GM18868 (cell line): ENCODE measurements at regions not wholly inside any gene's neighbourhood (a gene's known extent, or its start where the extent isn't known, plus 50 kb on each side); places are given as distances from the start of the nearest gene placed in this dataset.

Source experiments
- ATAC-seq: cut with Tn5 transposase; IDR thresholded peaks from one replicate; pipeline ENCODE4 v1.9.1; 2021; ENCODE audit warnings: mild to moderate bottlenecking, moderate library complexity; ENCODE audit not compliant: unreplicated experiment

DNA sequence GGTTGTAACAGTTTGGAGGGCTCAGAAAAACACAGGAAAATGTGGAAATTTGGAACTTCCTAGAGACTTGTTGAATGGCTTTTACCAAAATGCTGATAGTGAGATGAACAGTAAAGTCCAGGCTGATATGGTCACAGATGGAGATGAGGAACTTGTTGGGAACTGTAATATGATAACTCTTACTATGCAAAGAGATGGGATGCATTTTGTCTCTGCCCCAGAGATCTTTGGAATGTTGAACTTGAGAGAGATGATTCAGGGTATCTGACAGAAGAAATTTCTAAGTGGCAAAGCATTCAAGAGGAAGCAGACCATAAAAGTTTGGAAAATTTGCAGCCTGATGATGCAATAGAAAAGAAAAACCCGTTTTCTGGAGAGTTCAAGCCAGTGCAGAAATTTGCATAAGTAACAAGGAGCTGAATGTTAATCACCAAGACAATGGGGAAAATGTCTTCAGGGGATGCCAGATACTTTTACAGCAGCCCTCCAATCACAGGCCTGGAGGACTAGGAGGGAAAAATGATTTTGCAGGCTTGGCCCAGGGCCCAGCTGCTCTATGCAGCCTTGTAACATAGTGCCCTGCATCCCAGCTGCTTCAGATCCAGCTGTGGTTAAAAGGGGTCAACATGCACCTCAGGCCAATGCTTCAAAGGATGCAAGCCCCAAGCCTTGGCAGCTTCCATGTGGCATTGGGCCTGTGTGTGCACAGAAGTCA is 572.7 kb upstream of the ATP2B1 start:
- ATAC-seq = no peak

DNA sequence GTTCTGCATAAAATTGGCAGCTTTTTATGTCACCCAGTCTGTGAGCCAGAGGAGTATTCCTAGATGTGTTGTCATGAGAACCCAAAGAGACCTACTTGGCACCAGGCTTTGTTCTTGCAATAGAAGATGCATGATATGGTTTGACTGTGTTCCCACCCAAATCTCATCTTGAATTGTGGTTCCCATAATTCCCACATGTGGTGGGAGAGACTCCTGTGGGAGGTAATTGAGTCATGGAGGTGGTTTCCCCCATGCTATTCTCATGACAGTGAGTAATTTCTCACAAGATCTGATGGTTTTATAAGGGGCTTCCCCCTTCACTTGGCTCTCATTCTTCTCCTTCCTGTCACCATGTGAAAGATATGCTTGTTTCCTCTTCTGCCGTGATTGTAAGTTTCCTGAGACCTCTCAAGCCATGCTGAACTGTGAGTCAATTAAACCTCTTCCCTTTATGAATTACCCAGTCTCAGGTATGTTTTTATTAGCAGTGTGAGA is 572.0 kb upstream of the ATP2B1 start:
- ATAC-seq = peak; percentile 87

DNA sequence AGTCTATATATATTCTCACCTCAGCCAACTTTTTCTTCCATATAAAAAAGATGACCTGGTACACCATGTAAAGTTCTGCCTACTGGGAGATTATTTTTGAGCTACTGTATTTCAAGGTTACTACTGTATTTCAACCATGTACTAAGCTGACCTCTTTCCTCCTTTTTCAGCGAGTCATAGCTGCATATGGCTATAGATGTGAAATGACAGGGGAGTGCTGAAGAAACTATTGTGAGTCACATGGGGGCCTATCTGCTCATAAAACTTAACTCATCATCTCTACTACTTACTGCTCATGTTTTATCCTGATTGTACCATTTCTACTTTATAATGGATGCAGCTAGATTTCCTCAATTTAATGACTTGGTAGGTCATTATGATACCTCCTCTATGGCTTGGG is 571.4 kb upstream of the ATP2B1 start:
- peak; percentile 41 for ATAC-seq

DNA sequence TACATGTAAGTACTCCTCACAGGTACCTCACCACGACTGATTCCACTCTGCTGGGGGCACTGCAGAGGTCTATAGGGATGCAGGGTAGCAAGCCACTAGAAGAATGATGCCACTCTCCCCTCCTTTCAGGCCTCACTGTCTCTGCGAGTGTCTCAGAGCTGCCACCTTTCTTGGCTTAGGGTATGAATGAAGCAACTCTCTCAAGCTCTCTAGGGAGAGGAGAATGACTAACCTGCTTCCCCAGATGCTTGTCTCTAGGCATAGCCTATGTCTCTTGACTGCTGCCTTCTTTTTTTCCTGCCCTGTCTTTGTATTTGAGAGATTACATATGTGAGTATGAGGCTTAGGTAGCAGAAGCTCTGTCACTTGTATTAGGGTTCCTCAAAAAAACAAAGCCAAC is 566.5 kb upstream of the ATP2B1 start:
- ATAC-seq = peak; percentile 33

DNA sequence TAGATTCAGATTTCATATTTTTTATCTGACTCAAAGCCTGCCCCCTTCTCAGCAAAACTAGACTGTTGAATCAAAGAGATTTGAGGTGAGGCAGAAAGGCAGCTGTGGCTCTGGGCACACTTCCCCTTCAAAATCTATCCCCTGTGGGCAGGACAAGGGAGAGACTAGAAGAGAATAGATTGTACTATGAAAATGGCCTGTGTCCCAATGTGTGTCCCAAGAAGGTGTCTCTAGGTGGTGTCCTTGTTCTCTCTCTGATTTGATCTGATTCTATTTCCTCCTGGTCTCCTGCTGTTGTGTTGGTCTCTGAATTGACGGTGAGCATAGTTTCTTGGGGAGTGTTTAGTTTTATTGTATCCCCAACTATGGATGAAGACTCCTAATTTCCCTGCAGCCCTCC is 565.8 kb upstream of the ATP2B1 start:
- ATAC-seq = peak; percentile 59

DNA sequence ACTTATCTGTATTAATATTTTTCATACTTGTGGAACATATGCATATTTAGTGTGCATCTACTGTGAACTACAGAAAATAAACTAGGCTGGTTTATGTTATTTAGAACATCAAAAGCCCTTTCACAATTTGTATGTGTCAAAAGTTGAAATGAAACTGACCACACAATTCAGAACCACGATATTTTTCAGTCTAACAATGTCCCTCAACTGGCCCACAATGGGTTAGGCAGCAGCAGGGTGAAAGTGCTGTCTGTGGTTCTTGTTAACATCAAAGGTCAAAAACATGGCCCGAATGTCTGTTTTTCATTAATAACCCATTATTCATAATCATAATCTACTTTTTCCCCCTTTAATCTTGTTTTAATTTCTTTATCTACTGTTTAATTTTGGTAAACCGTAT is 559.9 kb upstream of the ATP2B1 start:
- peak; percentile 78 for ATAC-seq

DNA sequence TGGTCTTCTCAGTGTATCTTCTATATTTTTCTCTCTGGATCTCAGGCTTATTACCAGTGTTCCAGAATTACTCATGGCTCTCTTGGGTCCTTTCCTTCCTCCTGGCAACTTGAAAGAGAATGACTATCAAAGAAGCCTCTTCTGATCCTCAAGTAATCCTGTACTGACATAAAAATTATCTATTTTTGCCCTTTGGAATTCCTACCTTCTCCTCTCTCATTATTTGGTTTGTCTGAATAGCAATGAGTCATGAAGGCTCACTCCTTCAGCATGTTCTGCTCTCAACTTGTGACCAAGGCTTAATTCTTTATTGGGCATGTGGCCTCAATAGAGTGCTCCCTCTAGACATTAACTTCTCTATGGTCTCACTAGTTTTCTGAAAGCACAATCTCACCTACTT is 553.6 kb upstream of the ATP2B1 start:
- no peak for ATAC-seq

DNA sequence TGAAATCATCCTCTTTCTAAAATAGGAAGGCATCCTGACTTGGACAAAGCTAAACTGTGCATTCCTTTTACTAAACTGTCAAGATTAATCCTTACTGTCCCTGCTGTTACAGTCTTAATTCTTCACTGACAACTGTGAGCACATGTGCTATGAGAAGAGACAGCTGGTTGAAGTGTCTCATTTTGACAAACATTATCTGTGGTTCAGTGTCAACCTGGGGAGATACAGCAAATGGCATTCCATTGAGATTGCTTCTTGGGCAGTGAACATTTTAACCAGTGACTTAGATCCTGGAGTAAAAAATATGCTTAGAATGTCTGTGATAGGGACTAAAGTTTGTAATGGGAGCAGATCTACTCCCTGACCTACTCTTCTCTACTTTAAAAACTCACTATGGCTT is 552.6 kb upstream of the ATP2B1 start:
- no peak for ATAC-seq

DNA sequence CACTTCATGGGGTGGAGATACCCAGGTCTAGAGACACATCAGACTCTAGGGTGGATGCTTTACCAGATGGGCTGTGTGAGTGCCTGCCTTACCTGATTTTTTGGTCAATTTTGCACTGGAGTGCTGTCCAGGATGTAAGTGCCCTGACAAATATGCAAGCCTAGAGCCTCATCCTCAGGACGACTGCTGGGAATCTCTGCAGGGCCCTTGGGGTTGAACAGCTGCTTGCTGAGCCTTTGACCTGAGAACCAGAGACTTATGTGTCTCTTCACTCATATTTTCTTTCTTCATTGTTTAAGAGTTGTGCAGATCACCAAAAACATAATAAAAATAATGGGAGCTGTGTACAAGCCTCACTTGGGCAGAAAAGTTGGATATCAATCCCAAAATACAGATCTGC is 551.5 kb upstream of the ATP2B1 start:
- ATAC-seq = no peak

DNA sequence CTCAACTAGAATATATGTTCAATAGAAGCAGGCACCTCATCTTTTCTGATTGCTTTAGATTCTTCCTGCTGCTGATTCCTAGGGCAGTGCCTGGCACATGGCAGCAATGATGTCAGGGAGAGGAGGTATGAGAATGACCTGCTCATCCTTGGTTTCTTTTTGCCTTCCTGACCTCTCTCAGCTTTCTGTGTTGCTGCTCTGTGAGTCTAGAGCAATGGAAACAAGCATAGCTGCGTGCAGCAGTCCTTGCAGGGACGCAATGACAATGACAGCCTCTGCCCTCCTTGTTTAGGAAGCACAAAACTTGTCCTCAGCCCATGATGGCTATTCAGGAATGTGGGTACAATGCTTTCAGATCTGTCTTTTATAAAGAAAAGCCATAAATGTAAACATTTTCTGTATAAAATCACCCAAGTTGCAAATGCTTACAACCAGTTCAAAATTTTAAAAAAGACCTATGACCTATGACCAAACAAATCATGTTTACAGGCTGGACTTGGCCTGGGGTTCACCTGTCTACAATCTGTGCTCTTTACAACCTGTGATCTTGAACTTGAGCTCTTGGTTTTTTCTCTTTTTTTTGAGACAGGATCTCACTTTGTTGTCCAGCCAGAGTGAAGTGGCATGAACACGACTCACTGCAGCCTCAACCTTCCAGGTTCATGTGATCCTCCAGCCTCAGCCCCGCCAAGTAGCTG is 549.4 kb upstream of the ATP2B1 start:
- no peak for ATAC-seq

DNA sequence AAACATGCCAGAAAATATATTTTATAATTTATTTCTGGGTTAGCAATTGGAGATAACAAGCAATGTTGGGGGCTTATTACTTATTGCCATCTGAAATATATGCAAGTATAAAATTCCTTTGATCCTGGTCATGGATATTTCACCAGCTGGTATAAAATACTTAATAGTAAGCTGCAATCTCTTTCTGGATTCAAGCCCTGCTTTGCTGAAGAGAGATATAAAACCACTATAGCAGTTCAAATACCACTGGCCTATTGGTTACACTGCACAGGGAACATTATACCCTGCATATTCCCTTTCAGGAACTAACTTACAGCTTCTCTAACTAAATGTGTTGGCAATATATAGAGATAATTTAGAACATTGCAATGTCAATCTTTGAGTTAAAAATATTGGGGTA is 546.2 kb upstream of the ATP2B1 start:
- ATAC-seq = no peak

DNA sequence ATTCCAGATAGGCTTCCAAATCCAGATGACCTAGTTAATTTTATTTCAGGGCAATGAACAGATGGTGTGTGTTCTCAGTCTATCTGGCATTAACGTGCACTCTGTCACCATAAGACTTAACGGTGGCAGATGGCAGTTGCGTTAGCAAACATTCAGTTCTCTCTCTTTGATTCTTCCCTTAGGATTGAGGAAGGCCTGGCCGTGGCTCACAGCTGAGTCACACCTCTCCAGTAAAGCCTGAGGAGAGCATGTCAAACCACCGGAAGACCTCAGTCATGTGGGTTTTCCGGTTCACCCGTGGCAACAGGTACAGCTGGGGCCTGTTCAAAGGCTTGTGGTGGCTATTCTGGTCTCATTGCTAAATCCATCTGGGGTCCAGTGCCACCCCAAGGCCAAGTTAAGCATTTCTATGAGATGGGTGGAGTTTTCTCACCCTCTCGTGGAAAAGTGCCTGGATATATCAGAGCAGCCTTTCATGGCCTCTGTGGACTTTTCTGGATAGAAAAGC is 545.1 kb upstream of the ATP2B1 start:
- peak; percentile 98 for ATAC-seq

DNA sequence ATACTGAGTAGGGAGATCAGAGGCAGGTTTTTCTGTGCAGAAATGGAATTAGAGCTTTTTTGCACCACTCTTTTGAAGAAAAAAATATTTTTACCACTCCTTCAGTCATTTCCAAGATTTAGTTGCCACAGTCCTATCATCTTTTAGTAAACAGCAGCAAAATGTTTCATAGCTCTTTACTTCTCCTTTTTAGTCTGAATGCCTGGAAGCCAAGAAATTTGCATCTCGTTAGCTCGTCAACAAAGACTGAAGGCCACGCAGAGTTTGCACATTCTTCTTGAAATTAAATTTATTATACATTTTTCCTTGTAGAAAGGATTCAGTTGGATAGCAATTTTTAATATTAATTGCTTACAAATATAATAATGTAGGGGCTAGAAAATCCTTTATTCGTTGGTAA is 544.5 kb upstream of the ATP2B1 start:
- ATAC-seq = no peak

DNA sequence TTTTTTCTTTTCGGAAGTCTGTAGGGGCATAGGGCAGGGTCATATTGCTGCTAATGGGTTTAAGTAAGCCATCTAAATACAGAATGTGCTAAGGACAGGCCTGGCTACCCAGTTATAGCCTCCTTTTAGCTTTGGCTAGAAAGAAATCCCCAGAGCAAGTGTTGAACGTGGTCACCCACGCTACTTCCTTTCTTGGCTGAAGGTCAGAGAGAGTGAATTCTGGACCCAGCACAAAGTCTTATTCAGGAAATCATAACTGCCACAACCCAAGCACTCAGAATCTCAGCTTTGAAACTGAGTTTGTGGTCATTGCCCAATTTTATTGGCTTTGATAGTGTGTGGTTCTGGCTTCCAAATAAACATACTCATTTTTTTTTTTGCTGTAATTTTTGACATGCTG is 542.1 kb upstream of the ATP2B1 start:
- ATAC-seq = peak; percentile 33

DNA sequence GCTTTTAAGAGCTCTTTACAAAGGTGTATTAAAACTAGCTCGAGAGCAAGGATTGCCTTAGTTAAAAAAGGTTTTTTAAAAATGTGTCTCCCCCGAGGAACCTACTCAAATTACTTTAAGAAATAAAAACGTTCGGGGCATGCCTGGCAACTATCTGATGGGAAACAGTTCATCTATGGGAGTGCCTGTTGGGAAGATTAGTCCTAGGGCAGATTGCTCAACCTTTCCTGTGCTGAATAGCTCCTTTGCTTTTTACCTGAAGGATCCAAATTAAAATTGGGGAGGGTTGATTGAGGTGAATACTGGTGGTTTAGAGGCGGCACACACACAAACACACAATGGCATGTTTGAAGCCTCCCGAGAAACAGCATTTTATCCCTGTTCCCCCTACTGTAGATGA is 541.4 kb upstream of the ATP2B1 start:
- ATAC-seq = no peak

DNA sequence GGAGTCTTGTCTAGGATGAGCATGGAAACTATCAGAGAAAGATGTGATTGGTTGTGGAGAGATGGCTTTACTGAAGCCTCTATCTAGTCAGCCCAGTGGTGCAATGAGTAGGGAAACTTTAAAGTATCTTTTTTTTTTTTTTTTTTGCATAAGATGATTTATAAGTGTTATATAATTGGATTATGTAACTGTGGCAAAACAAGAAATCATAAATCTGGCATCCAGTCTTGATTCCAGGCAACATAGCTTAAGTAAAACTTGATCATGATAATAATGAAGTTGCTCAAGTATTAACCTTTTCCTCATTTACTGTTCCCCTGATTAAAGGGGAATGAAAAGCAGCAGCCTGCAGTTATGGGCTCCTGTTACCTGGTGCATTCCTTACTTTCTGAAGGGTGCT is 538.0 kb upstream of the ATP2B1 start:
- ATAC-seq = no peak

DNA sequence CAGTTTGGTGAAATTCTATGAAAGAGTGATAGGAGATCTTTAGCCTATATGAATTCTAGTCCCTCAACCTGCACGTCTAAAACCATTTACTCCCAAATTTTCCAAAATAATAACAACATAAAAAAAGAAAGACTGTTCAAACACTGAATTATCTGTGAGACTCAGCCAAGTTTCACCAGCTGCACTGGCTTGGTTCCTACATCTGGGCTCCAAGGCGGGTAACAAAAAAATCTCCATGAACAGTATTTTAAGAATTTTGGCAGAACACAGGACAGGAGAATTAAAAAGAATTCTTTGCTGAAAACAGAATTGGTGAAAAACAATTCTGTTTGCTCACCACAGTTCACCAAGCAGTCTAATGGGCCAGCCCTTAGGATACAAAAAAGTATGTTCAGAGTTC is 536.8 kb upstream of the ATP2B1 start:
- no peak for ATAC-seq

DNA sequence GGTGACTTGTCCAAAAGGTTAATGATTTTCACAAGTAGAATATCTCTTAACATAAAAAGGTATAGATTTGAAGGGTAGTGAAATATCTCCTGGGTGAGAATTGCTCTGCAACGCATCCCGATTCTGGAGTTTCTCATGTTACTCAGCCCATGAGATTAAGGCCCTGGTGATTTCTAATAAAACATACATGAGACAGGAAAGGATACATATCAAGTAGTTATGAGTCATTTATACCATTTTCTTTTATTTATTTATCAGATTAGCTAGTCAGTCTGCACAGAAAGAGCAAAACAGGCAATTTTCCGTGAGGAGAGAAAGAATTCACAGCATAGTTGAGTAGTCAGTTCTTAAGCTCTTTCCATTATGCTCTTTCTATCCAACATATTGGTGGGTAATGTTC is 535.6 kb upstream of the ATP2B1 start:
- no peak for ATAC-seq

DNA sequence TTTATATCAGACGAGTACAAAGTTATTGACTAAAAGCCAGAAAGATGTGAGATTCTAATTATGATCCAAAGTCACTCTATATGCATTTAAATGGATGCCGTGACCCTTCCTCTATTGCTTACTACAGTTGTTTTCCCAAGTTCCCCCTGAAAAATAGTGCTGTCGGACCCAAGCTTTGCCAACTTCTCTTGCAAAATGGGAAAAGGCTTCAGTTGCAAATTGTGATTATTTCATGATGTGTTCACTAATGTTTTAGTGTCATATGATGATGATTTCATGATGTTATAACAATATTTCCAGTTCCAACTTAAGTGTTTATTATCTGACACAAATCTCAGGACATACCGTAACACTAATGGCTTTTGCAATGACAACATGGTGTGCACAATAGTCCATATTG is 534.6 kb upstream of the ATP2B1 start:
- ATAC-seq = no peak

DNA sequence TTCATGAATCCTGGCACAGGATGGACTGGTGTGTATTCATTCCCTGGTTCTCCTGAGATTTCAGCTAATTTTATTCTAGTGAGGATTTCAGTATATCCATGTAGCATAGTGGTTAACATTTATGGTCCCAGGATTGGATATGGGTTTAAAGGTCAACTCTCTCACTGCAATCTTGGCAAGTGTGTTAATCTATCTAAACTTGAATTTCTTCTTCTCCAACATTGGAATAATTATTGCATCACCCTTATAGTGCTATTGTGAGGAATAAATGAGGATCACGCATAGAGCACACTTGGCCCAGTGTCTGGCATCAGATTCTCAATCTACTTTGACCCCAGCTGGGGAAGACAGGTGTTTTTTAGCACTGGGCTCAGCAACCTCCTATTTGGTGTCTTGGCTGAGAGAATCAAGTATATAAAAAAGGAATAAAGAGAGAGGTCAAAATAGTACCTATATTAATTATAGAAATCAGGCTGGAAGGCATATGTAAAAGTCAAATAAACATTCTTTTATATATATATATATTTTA is 531.2 kb upstream of the ATP2B1 start:
- ATAC-seq = no peak

DNA sequence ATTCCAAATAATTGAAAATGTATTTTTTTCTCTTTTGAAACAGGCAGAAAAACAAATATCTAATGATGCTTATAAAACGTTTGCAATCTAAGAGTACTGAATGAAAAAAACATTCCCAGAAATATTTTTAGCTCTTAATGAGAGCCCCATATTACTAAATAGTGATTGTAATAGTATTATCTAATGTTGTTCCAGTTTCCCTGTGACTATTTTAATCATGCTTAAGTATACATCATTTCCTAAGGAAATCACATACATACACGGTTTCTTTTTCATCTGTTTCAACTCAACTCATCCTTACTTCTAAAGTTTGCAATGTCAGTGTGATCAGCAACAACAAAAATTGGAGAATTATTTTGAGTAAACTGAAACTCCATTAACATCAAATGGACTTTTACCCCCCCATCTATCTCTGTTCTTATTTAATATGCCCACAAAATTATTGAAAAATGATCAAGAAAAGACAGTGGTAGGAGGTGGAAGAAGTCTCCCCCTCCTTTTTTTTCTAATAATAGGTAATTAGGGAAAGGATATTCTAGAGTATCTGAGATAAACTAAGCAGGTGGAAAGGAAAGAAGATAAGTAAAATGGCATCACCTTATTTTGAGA is 530.1 kb upstream of the ATP2B1 start:
- ATAC-seq = no peak

DNA sequence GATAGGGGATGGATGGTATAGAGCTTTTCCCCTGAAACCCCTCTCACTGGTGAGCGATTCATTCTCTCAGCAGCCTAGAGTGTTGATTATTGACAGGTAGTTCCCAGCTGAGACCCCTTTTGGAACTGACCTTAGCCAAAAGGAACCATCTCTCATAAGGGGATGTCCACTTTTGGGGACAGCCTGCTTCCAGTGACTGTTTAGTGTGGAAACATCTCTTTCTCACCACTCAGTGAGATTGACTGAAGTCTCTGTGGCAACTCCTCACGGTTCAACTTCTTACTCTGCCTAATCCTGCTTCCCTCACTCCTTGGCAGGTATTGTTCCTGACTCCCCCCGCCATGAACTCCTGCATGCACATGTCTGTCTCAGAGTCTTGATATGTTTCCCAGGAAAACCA is 529.2 kb upstream of the ATP2B1 start:
- ATAC-seq = no peak
